ENCODE measurements at regions not wholly inside any gene's neighbourhood (a gene's known extent, or its start where the extent isn't known, plus 50 kb on each side); places are given as distances from the start of the nearest gene placed in this dataset.
"Not testable (repeated sequence)": the region's sequence is repeated elsewhere in the genome, so short reads cannot be mapped to it uniquely, and the experiment has no call there.

GRCh38 chr7:84941936-84942335, 244.9 kb downstream of the SEMA3D start:
- DNase-seq (ENCODE audit: low spot score) = no peak

- DNase-seq (ENCODE audit: low spot score) = no peak
Observed at GRCh38 chr7:84941291-84941690, 245.6 kb downstream of the SEMA3D start.

DNA sequence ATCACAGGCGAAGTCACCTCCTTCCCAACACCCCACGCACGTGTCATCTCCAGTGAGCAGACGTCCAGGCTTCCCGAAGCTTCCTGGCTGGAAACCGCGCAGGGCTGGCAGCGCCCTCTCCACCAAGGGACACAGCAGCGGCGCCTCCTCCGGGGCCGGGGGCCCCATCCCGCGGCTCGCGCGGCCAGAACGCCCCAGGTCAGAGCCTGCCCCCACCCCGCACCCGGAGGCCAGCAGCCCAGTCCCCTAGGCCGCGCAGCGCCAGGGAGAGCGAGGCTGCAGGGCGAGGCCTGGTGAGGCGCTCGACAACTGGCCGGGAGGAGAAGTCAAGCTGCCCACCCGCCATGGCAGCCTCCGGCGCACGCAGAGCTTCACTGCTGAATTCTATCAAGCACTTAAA, 247.0 kb downstream of the SEMA3D start:
- DNase-seq (ENCODE audit: low spot score) = no peak

DNA sequence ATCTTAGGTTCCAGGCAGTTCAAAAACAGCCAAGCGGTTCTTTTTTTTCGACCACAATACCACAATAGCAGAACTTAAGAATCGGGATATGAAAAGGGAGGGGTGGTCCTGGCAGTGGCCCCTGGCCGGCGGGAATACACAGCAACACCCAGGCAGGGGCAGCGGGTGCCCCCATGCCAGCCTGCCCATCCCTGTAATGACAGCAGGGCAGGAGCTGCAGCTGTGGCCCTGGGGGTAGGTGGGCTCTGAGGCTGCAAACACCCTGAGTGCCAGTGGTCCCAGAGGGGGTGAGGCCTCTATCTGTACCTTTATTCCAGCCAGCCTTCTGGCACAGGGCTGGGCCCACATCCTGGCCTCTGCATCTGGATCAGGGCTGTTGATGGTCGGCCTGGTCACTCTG, 247.4 kb downstream of the SEMA3D start:
- no peak for DNase-seq (ENCODE audit: low spot score)

- no peak for DNase-seq (ENCODE audit: low spot score)
Observed at GRCh38 chr7:84924353-84924752, 262.5 kb downstream of the SEMA3D start.

DNA sequence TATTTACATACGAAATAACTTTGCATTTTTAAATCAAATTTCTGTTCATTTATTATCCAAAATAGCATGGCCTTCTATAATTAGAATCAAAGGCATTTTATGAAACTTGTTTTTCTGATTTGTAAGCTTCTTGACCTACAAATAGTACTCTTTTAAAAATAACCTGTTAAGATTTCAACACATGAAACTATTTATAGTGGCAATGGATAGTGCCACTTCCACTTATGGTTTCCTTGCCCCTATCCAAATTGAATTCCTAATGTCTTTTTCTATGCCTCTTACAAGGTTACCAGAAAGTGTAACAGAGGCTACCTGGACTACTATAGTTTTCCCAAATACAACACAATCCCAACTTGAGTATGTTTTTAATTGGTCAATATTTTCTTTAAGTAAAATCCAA, 263.5 kb downstream of the SEMA3D start:
- no peak for DNase-seq (ENCODE audit: low spot score)

- DNase-seq (ENCODE audit: low spot score) = no peak
Observed at GRCh38 chr7:84921154-84921553, 265.7 kb downstream of the SEMA3D start.

DNA sequence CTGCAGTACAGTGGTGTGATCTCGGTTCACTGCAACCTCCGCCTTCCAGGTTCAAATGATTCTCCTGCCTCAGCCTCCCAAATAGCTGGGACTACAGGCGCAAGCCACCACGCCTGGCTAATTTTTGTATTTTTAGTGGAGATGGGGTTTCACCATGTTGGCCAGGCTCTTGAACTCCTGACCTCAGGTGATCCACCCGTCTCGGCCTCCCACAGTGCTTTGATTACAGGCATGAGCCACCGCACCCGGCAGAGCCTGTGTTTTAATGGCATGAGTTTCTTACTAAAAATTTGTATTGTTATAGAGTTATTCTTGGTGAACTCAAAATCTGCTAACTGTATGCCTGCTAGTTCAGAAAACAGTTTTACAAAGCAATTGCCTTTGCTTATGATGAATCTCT, 269.9 kb downstream of the SEMA3D start:
- DNase-seq (ENCODE audit: low spot score) = not testable (repeated sequence)

DNA sequence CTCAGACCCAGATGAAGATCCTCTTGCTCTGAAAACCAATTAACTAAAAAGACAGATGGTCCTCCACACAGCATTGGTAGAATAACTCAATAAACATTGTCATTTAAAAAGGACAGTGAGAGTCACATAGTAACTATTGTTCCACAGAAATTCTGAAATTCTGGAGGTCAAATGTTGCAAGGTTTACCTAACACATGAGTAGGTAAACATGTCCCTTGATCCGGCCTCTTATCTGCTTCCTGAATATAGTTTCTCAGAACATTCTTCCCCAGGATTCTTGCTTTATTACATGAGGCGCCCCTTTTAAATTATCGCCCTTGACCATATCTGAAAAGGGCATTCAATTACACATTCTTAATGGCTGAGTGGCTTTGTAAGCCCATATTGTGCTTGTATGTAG, 270.7 kb downstream of the SEMA3D start:
- DNase-seq (ENCODE audit: low spot score) = no peak

DNA sequence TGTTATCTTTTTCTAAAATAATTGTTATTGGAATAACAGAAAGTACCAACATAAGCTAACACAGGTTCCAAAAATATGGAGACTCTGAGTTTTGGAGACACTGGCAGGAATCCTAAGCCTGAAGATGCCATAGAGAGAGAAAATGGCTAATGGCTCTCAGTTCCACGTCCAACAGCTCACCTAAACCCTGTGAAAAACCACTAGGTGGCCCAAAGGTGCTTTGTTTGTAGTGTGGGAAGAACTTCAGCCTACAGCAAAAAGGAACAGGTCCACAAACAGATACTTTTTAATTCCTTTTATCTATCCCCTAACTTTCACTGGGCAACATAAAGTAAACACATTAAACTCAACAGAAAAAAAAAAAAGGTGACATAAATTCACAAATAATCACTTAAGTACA, 272.3 kb downstream of the SEMA3D start:
- DNase-seq (ENCODE audit: low spot score) = peak; percentile 33

DNA sequence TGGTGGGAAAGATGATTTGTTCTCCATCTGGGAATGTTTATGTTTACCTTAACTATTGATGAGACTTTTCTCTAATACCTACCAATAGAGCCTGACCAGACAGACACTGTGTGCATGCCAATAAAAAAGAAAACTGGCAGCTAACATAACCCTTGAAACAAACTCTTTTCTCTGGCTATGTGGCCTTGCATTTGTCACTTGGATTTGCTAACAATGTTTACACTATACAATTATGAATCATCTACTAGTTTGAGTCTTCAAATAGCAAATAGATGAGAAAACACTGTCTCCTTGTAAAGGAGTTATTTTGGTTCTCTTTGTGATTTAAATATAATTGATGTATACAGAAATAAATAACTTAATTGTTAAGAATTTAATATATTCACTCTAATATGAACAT, 273.1 kb downstream of the SEMA3D start:
- peak; percentile 22 for DNase-seq (ENCODE audit: low spot score)

DNA sequence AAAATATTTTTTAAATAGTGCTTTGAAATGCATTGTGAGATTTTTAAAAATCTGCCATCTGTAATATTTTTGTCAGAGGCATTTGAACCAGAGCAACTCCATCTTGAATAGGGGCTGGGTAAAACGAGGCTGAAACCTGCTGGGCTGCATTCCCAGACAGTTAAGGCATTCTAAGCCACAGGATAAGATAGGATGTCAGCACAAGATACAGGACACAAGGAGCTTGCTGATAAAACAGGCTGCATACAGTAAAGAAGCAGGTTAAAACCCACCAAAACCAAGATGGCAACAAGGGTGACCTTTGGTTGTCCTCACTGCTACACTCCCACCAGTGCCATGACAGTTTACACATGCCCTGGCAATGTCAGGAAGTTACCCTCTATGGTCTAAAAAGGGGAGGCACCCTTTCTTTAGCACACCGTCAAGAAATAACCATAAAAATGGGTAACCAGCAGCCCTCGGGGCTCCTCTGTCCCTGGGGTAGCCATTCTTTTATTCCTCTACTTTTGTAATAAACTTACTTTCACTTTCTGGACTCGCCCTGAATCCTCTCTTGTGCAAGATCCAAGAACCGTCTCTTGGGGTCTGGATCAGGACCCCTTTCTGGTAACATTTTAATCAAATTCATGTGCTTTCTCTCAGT, 273.7 kb downstream of the SEMA3D start:
- peak; percentile 21 for DNase-seq (ENCODE audit: low spot score)

DNA sequence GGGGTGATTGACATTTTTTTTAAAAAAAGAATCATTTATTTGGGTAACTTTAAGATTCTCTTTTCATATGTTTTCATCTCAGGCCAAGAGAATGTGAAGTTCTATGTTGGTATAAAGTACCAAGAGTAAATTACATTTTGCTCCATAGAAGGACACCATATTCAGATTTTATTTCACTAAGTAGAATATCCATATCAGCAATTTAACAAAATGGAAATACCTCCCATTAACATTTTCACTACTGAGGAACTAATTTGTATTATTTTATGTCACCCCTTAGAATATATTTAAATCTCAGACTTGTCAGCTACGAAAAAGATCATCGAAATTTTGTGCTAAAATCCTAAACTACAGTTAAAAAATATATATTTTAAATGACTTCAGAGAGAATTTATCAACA, 274.3 kb downstream of the SEMA3D start:
- no peak for DNase-seq (ENCODE audit: low spot score)

DNA sequence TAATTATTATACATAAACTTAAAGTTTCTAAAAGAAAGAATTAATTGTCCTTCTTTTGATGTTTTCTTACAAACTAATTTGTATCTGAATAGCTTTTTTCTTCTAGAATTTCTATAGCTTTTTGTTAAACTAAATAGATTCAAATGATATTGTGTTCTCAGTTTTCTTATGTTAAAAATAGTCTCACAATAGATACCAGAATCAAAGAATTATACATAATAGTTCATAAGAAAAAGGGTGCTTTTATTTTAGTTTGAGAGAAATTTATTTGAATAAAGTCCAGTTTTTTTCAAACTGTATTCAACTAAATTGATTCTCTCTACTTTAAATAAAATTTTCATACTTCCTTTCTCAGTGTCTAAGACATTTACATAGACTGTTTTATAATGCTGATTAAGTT, 274.8 kb downstream of the SEMA3D start:
- DNase-seq (ENCODE audit: low spot score) = no peak

GRCh38 chr7:84911077-84911476, 275.8 kb downstream of the SEMA3D start:
- no peak for DNase-seq (ENCODE audit: low spot score)

- peak; percentile 19 for DNase-seq (ENCODE audit: low spot score)
Observed at GRCh38 chr7:84910322-84910721, 276.5 kb downstream of the SEMA3D start.

DNA sequence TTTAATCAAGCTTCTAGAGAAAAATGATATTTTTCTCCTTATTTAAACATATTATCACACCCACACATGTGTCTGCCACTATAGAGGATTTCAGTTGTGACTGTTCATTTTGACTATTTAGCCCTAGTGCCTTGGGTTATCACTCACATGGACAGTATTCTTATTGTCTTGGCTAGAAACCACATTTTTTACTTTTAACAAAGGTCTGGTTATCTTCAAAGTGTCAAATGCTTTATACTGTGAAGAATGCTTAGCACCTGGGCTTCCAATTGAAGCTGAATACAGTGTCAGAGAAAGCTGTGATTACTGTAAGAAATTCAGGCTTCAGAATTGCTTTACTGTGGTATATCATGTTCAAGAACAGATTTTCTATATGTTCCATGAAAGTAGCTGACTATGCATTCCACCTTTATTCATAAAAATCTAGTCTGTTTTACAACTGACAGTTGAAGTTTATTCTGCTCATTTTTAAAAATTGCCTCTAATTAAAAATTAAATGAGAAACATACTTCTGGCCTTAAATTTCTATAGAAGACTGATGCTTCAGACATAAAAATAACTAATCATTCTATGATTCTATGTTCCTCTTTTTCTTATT, 278.6 kb downstream of the SEMA3D start:
- DNase-seq (ENCODE audit: low spot score) = no peak

- no peak for DNase-seq (ENCODE audit: low spot score)
Observed at GRCh38 chr7:84906889-84907288, 280.0 kb downstream of the SEMA3D start.

DNA sequence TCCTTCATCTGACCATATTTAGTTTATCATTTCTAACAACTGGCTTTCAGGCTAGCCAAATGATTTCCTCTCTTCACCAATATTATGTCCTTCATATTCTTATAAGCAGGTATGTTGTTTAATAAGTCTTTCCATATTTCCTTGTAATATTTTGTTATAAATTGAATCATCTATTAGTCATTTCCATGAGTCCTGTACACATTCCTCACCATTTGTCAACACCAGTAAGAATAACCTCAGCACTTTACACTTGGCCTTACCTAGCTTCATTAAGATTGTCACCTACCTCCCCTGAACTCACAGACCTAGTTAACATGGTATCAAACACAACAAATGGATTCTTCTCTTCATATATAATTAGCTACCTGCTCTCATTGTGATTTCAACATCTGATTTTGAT, 282.3 kb downstream of the SEMA3D start:
- DNase-seq (ENCODE audit: low spot score) = no peak

DNA sequence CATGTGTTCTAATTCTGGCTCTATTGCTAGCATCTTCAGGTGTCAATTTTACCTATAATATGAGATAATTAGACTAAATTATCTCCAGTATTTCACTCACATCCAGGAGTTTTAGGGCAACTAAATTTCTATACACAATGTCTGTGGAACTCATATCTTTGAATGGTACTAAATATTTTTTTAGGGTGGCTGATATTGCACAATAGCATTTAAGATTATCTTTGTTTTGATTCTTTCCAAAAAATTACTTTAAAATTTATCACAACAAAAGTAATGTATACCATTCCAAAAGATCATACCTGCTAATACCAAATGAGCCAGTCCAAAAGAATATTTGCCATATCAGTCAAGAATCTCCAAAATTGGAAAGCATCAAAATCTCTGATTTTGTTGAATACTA, 285.5 kb downstream of the SEMA3D start:
- DNase-seq (ENCODE audit: low spot score) = no peak

GRCh38 chr7:84900215-84900614, 286.6 kb downstream of the SEMA3D start:
- DNase-seq (ENCODE audit: low spot score) = no peak

GRCh38 chr7:84895563-84895962, 291.3 kb downstream of the SEMA3D start:
- DNase-seq (ENCODE audit: low spot score) = no peak

DNA sequence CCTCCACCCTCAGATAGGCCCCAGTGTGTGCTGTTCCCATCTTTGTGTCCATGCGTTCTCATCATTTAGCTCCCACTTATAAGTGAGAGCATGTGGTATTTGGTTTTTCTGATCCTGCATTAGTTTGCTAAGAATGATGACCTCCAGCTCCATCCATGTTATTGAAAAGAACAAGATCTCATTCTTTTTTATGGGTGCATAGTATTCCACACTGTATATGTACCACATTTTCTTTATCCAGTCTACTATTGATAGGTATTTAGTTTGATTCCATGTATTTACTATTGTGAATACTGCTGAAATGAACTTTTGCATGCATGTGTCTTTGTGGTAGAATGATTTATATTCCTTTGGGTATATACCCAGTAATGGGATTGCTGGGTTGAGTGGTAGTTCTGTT, 303.3 kb downstream of the SEMA3D start:
- DNase-seq (ENCODE audit: low spot score) = not testable (repeated sequence)

Data from H4 (cell line).